Erythroblast (primary cell): ENCODE measurements at regions not wholly inside any gene's neighbourhood (a gene's known extent, or its start where the extent isn't known, plus 50 kb on each side); places are given as distances from the start of the nearest gene placed in this dataset.

Experiments
- DNase-seq, 2 experiments: peaks; one replicate each; lab custom pipeline; 2025; lab: John Stamatoyannopoulos, UW
- GATA1 ChIP-seq: IDR thresholded peaks from 2 replicates; pipeline ENCODE4 v1.6.1; 2011; ENCODE audit warnings: low read depth, mild to moderate bottlenecking, control low read depth, low read length, moderate library complexity
- POLR2A ChIP-seq: IDR thresholded peaks from 2 replicates; pipeline ENCODE4 v1.6.1; 2011; ENCODE audit warnings: mild to moderate bottlenecking, low read length

GRCh38 chr9:109681301-109681700 lies 98.7 kb upstream of the PALM2AKAP2 start:
- DNase-seq, result no peak
- TF ChIP-seq GATA1, result no peak
- no peak for TF ChIP-seq POLR2A

- DNase-seq, result no peak
- no peak for TF ChIP-seq GATA1
- TF ChIP-seq POLR2A, result no peak
Measured at GRCh38 chr9:109682227-109682626, 97.8 kb upstream of the PALM2AKAP2 start.

GRCh38 chr9:109683521-109683920 lies 96.5 kb upstream of the PALM2AKAP2 start:
- TF ChIP-seq GATA1, result no peak
- no peak for TF ChIP-seq POLR2A
- no peak for DNase-seq

- TF ChIP-seq POLR2A (no peak), GATA1 (no peak)
- DNase-seq, result no peak
Measured at GRCh38 chr9:109689701-109690100, 90.3 kb upstream of the PALM2AKAP2 start.

- DNase-seq, result no peak
- TF ChIP-seq POLR2A (no peak), GATA1 (no peak)
Measured at GRCh38 chr9:109699019-109699418, 81.0 kb upstream of the PALM2AKAP2 start.

GRCh38 chr9:109704546-109704945 lies 75.5 kb upstream of the PALM2AKAP2 start:
- DNase-seq, result no peak
- no peak for TF ChIP-seq GATA1
- no peak for TF ChIP-seq POLR2A

GRCh38 chr9:109705515-109705914 lies 74.5 kb upstream of the PALM2AKAP2 start:
- TF ChIP-seq POLR2A, result no peak
- no peak for TF ChIP-seq GATA1
- DNase-seq, result no peak

- DNase-seq, result no peak
- no peak for TF ChIP-seq POLR2A
- no peak for TF ChIP-seq GATA1
Measured at GRCh38 chr9:109707355-109707754, 72.6 kb upstream of the PALM2AKAP2 start.

- TF ChIP-seq GATA1 (no peak), POLR2A (no peak)
Measured at GRCh38 chr9:109708451-109708945, 71.5 kb upstream of the PALM2AKAP2 start.

GRCh38 chr9:109709866-109710265 lies 70.1 kb upstream of the PALM2AKAP2 start:
- no peak for DNase-seq
- TF ChIP-seq GATA1 (no peak), POLR2A (no peak)

More at GRCh38 chr9:109708451-109708945, 71.5 kb upstream of the PALM2AKAP2 start:
- no peak for DNase-seq

GRCh38 chr9:109710830-109711229 lies 69.2 kb upstream of the PALM2AKAP2 start:
- TF ChIP-seq GATA1, result no peak
- no peak for TF ChIP-seq POLR2A
- no peak for DNase-seq

GRCh38 chr9:109715344-109715743 lies 64.7 kb upstream of the PALM2AKAP2 start:
- TF ChIP-seq GATA1 (no peak), POLR2A (no peak)
- no peak for DNase-seq

GRCh38 chr9:109716631-109717030 lies 63.4 kb upstream of the PALM2AKAP2 start:
- TF ChIP-seq POLR2A (no peak), GATA1 (no peak)
- no peak for DNase-seq

GRCh38 chr9:109717342-109717741 lies 62.7 kb upstream of the PALM2AKAP2 start:
- no peak for DNase-seq
- no peak for TF ChIP-seq GATA1
- no peak for TF ChIP-seq POLR2A

- no peak for TF ChIP-seq POLR2A
- TF ChIP-seq GATA1, result no peak
- DNase-seq, result no peak
Measured at GRCh38 chr9:109718861-109719260, 61.1 kb upstream of the PALM2AKAP2 start.
